ENCODE measurements at regions not wholly inside any gene's neighbourhood (a gene's known extent, or its start where the extent isn't known, plus 50 kb on each side); places are given as distances from the start of the nearest gene placed in this dataset.

DNA sequence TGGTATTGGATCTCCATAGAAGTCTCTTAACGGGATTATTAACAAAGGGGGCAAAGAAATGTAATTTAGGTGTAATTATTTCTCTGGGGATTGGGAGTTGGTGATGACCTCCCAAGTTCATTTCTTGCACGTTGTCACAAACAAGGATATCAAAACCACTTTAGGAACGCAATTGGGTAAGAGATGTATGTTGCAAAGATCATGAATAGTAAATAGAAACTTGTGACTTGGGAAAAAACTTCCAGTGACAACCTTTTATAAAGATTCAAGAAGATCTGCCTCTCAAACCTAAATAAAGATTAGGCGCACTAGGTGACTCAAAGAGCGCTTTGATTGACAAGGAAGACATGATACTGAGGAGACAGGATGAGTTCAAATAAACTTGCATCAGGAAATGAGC is 127.8 kb upstream of the TRIB2 start:
- no TSS peak for BruUV-seq (replicated peaks)
- Histone ChIP-seq H3K27me3 (ENCODE audit: control insufficient read depth, insufficient read depth, low read length) (no peaks in the 10 kb centered on the region), H3K9me3 (ENCODE audit: control insufficient read depth, insufficient read depth, low read depth, low read length) (no peaks in the 10 kb centered on the region), H3K27ac (ENCODE audit: low read length) (no peak overlapping the region), H3K36me3 (ENCODE audit: control insufficient read depth, insufficient read depth, low read length) (no peaks in the 10 kb centered on the region), H3K4me3 (ENCODE audit: low read depth in 2 of 2, low read length in 2 of 2) (no peak overlapping the region), H3K4me1 (ENCODE audit: control insufficient read depth, insufficient read depth, low read length) (no peaks in the 10 kb centered on the region)
- POLR2A ChIA-PET, result no interaction called here
- no peak for ATAC-seq
- in situ Hi-C loops (cut with HindIII; ENCODE audit: low pct_unique_long_range_greater_than_20kb, low sequenced_read_pairs) (no loop called here), intact Hi-C loops (cut with micrococcal nuclease; ENCODE audit: unreplicated experiment) (no loop called here)
- TF ChIP-seq TCF7L2 (IDR thresholded peaks at IDR 0.05; ENCODE audit: low read depth, low read length) (no peak), POLR2AphosphoS5 (IDR thresholded peaks at IDR 0.05; ENCODE audit: low read depth, low read length) (no peak), SIN3A (IDR thresholded peaks at IDR 0.05; ENCODE audit: borderline replicate concordance, insufficient read depth, low read depth, low read length) (no peak), CTCF (IDR thresholded peaks at IDR 0.05) (no peak)
- TF ChIP-seq, protein P1, sequence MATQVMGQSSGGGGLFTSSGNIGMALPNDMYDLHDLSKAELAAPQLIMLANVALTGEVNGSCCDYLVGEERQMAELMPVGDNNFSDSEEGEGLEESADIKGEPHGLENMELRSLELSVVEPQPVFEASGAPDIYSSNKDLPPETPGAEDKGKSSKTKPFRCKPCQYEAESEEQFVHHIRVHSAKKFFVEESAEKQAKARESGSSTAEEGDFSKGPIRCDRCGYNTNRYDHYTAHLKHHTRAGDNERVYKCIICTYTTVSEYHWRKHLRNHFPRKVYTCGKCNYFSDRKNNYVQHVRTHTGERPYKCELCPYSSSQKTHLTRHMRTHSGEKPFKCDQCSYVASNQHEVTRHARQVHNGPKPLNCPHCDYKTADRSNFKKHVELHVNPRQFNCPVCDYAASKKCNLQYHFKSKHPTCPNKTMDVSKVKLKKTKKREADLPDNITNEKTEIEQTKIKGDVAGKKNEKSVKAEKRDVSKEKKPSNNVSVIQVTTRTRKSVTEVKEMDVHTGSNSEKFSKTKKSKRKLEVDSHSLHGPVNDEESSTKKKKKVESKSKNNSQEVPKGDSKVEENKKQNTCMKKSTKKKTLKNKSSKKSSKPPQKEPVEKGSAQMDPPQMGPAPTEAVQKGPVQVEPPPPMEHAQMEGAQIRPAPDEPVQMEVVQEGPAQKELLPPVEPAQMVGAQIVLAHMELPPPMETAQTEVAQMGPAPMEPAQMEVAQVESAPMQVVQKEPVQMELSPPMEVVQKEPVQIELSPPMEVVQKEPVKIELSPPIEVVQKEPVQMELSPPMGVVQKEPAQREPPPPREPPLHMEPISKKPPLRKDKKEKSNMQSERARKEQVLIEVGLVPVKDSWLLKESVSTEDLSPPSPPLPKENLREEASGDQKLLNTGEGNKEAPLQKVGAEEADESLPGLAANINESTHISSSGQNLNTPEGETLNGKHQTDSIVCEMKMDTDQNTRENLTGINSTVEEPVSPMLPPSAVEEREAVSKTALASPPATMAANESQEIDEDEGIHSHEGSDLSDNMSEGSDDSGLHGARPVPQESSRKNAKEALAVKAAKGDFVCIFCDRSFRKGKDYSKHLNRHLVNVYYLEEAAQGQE (IDR thresholded peaks at IDR 0.05; ENCODE audit: insufficient read depth in 1 of 2, low read depth in 2 of 2, low read length in 1 of 2), result no peak
- no peak for DNase-seq (ENCODE audit: low read depth, low spot score)
- CTCF ChIA-PET, result no interaction called here

- Histone ChIP-seq H3K27me3 (ENCODE audit: control insufficient read depth, insufficient read depth, low read length) (no peaks in the 10 kb centered on the region), H3K27ac (ENCODE audit: low read length) (no peak overlapping the region), H3K4me1 (ENCODE audit: control insufficient read depth, insufficient read depth, low read length) (no peaks in the 10 kb centered on the region), H3K9me3 (ENCODE audit: control insufficient read depth, insufficient read depth, low read depth, low read length) (no peaks in the 10 kb centered on the region), H3K36me3 (ENCODE audit: control insufficient read depth, insufficient read depth, low read length) (no peaks in the 10 kb centered on the region), H3K4me3 (ENCODE audit: low read depth in 2 of 2, low read length in 2 of 2) (no peak overlapping the region)
- intact Hi-C loops (cut with micrococcal nuclease; ENCODE audit: unreplicated experiment), result no loop called here
- POLR2A ChIA-PET, result no interaction called here
- no peak for TF ChIP-seq CTCF (IDR thresholded peaks at IDR 0.05)
- no peak for TF ChIP-seq SIN3A (IDR thresholded peaks at IDR 0.05; ENCODE audit: borderline replicate concordance, insufficient read depth, low read depth, low read length)
- TF ChIP-seq, protein P1 (IDR thresholded peaks at IDR 0.05; ENCODE audit: insufficient read depth in 1 of 2, low read depth in 2 of 2, low read length in 1 of 2), result no peak
- TF ChIP-seq POLR2AphosphoS5 (IDR thresholded peaks at IDR 0.05; ENCODE audit: low read depth, low read length), result no peak
- no peak for TF ChIP-seq TCF7L2 (IDR thresholded peaks at IDR 0.05; ENCODE audit: low read depth, low read length)
- BruUV-seq (replicated peaks), result no TSS peak
- CTCF ChIA-PET, result no interaction called here
- no peak for DNase-seq (ENCODE audit: low read depth, low spot score)
- in situ Hi-C loops (cut with HindIII; ENCODE audit: low pct_unique_long_range_greater_than_20kb, low sequenced_read_pairs), result no loop called here
- no peak for ATAC-seq
These were observed 126.9 kb upstream of the TRIB2 start for GRCh38 chr2:12589802-12590320.

All from Panc1 (cell line).